ENCODE measurements at regions not wholly inside any gene's neighbourhood (a gene's known extent, or its start where the extent isn't known, plus 50 kb on each side); places are given as distances from the start of the nearest gene placed in this dataset.
"Not testable (repeated sequence)": the region's sequence is repeated elsewhere in the genome, so short reads cannot be mapped to it uniquely, and the experiment has no call there.

- not testable (repeated sequence) for DNase-seq
Measured at GRCh38 chr18:44359741-44360140, 320.9 kb upstream of the SETBP1 start.

GRCh38 chr18:44362213-44362612, 318.5 kb upstream of the SETBP1 start:
- DNase-seq: not testable (repeated sequence)

- DNase-seq: no peak
Measured at GRCh38 chr18:44370861-44371260, 309.8 kb upstream of the SETBP1 start.

GRCh38 chr18:44374966-44375365, 305.7 kb upstream of the SETBP1 start:
- DNase-seq: no peak

GRCh38 chr18:44386401-44386800, 294.3 kb upstream of the SETBP1 start:
- no peak for DNase-seq

GRCh38 chr18:44388329-44388728, 292.4 kb upstream of the SETBP1 start:
- DNase-seq: no peak

- no peak for DNase-seq
Measured at GRCh38 chr18:44392933-44393332, 287.8 kb upstream of the SETBP1 start.

- no peak for DNase-seq
Measured at GRCh38 chr18:44393406-44393805, 287.3 kb upstream of the SETBP1 start.

GRCh38 chr18:44396550-44396949, 284.1 kb upstream of the SETBP1 start:
- DNase-seq: no peak

GRCh38 chr18:44409071-44409470, 271.6 kb upstream of the SETBP1 start:
- DNase-seq: no peak

- DNase-seq: no peak
Measured at GRCh38 chr18:44409515-44409914, 271.2 kb upstream of the SETBP1 start.

GRCh38 chr18:44410740-44411139, 269.9 kb upstream of the SETBP1 start:
- DNase-seq: no peak

GRCh38 chr18:44411262-44411905, 269.3 kb upstream of the SETBP1 start:
- DNase-seq: no peak

- no peak for DNase-seq
Measured at GRCh38 chr18:44411976-44412375, 268.7 kb upstream of the SETBP1 start.

- DNase-seq: no peak
Measured at GRCh38 chr18:44423814-44424644, 256.7 kb upstream of the SETBP1 start.

GRCh38 chr18:44424645-44425035, 256.0 kb upstream of the SETBP1 start:
- no peak for DNase-seq

- no peak for DNase-seq
Measured at GRCh38 chr18:44425161-44425560, 255.5 kb upstream of the SETBP1 start.

GRCh38 chr18:44437603-44438002, 243.1 kb upstream of the SETBP1 start:
- DNase-seq: no peak

- no peak for DNase-seq
Measured at GRCh38 chr18:44450226-44450625, 230.5 kb upstream of the SETBP1 start.

GRCh38 chr18:44452346-44452745, 228.3 kb upstream of the SETBP1 start:
- no peak for DNase-seq

GRCh38 chr18:44453505-44453904, 227.2 kb upstream of the SETBP1 start:
- DNase-seq: no peak

GRCh38 chr18:44458777-44459176, 221.9 kb upstream of the SETBP1 start:
- no peak for DNase-seq

- no peak for DNase-seq
Measured at GRCh38 chr18:44464398-44465180, 216.1 kb upstream of the SETBP1 start.

- DNase-seq: no peak
Measured at GRCh38 chr18:44465381-44465841, 215.3 kb upstream of the SETBP1 start.
